HFFc6 (cell line): ENCODE measurements at regions not wholly inside any gene's neighbourhood (a gene's known extent, or its start where the extent isn't known, plus 50 kb on each side); places are given as distances from the start of the nearest gene placed in this dataset.

Source experiments
- DNase-seq: peaks from one replicate; pipeline ENCODE4 v3.0.0-alpha.2; 2018
- H3K27ac Mint-ChIP-seq: 2 replicates; pipeline ENCODE4 v1.8.0; 2020; ENCODE audit warnings: mild to moderate bottlenecking, mixed read lengths
- H3K27me3 Mint-ChIP-seq: 2 replicates; pipeline ENCODE4 v1.8.0; 2021; ENCODE audit warnings: mild to moderate bottlenecking, moderate library complexity, mixed read lengths; ENCODE audit not compliant: insufficient read depth
- H3K36me3 Mint-ChIP-seq: 2 replicates; pipeline ENCODE4 v1.8.0; 2021; ENCODE audit warnings: low read depth, mixed read lengths
- H3K4me1 Mint-ChIP-seq: 2 replicates; pipeline ENCODE4 v1.8.0; 2020; ENCODE audit warnings: low read depth, mixed read lengths
- H3K4me3 Mint-ChIP-seq: 2 replicates; pipeline ENCODE4 v1.8.0; 2020; ENCODE audit warnings: mild to moderate bottlenecking, moderate library complexity, mixed read lengths
- H3K9me3 Mint-ChIP-seq: 2 replicates; pipeline ENCODE4 v1.8.0; 2020; ENCODE audit warnings: mild to moderate bottlenecking, mixed read lengths
- TF ChIP-seq, protein P1 (sequence below): fragments of 200-600 bp; sonication (generic); IDR thresholded peaks from 2 replicates; pipeline ENCODE4 v1.5.0; 2021; ENCODE audit warnings: antibody characterized with exemption, mild to moderate bottlenecking

DNA sequence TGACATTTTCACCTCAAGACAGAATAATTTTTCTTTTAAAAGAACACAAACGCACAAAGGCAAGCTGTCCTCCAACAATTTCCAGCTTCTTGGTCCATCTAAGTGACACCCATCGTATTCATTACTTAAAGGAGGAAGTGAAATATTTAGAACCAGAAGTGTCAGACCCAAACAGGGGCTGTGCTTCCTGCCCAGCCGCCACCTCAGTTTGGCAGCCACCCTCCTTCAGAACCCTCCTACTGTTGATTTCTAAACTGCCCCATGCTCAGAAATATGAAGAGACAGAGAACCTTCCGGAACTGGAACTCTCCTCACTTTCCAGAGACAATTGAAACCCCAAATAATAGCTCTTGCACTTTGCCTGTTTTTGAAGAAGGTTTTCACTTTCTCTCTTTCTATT lies 734.8 kb upstream of the SALL3 start:
- TF ChIP-seq, protein P1, sequence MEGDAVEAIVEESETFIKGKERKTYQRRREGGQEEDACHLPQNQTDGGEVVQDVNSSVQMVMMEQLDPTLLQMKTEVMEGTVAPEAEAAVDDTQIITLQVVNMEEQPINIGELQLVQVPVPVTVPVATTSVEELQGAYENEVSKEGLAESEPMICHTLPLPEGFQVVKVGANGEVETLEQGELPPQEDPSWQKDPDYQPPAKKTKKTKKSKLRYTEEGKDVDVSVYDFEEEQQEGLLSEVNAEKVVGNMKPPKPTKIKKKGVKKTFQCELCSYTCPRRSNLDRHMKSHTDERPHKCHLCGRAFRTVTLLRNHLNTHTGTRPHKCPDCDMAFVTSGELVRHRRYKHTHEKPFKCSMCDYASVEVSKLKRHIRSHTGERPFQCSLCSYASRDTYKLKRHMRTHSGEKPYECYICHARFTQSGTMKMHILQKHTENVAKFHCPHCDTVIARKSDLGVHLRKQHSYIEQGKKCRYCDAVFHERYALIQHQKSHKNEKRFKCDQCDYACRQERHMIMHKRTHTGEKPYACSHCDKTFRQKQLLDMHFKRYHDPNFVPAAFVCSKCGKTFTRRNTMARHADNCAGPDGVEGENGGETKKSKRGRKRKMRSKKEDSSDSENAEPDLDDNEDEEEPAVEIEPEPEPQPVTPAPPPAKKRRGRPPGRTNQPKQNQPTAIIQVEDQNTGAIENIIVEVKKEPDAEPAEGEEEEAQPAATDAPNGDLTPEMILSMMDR, result no peak
- H3K27ac Mint-ChIP-seq, result no peak overlapping the region
- no peak overlapping the region for H3K4me3 Mint-ChIP-seq
- peaks cover 3% of the 10 kb centered on the region for H3K36me3 Mint-ChIP-seq
- DNase-seq, result no peak
- H3K9me3 Mint-ChIP-seq, result peaks cover 71% of the 10 kb centered on the region
- no peaks in the 10 kb centered on the region for H3K4me1 Mint-ChIP-seq
- peaks cover 2% of the 10 kb centered on the region; the same call in 1 of the 2 replicates for H3K27me3 Mint-ChIP-seq

DNA sequence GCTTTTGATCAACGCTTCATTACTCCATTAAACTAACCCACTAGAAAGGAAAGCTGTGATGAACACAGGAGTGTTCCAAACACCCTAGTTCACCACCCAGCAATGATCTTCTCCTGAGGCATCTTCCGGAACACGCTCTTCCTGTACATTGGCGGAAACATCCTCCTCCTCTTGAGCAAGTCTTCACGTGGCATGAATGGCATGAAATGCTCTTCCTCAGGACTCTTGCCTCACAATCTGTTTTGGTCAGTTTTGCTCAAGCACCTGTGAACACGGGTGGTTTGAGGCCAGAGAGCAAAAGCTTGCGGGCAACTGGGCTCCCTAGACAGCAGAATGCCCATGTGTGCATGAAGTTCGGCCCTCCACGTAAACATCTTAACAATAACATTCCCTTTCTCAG lies 734.2 kb upstream of the SALL3 start:
- Mint-ChIP-seq H3K27me3 (peaks cover 2% of the 10 kb centered on the region; the same call in 1 of the 2 replicates), H3K4me1 (no peaks in the 10 kb centered on the region), H3K9me3 (peaks cover 68% of the 10 kb centered on the region), H3K36me3 (peaks cover 3% of the 10 kb centered on the region), H3K27ac (no peak overlapping the region), H3K4me3 (no peak overlapping the region)
- TF ChIP-seq, protein P1, result no peak
- DNase-seq, result no peak

DNA sequence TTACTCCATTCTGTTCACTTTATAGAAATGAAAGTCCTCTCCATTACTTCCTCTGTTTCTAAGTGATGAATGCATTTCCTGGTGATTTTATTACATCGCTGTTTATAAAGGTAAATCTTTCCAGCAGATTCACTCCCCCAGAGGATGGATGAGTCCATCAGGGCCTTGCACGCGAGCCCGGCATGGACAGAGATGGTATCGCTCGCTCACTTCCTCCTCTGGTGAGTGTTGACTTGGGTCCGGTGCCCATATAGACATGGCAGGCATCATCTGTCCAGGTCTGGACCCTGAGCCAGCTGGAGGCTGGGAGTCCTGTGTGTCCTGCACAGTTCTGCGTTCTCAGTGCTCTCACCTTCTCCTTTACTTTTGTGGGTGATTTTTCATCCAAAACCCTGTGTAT lies 733.6 kb upstream of the SALL3 start:
- no peak overlapping the region for H3K27ac Mint-ChIP-seq
- H3K9me3 Mint-ChIP-seq, result peaks cover 68% of the 10 kb centered on the region
- DNase-seq, result no peak
- peaks cover 2% of the 10 kb centered on the region; the same call in 1 of the 2 replicates for H3K27me3 Mint-ChIP-seq
- TF ChIP-seq, protein P1, result no peak
- H3K4me3 Mint-ChIP-seq, result no peak overlapping the region
- no peaks in the 10 kb centered on the region for H3K4me1 Mint-ChIP-seq
- H3K36me3 Mint-ChIP-seq, result no peaks in the 10 kb centered on the region; the same call in 1 of the 2 replicates

DNA sequence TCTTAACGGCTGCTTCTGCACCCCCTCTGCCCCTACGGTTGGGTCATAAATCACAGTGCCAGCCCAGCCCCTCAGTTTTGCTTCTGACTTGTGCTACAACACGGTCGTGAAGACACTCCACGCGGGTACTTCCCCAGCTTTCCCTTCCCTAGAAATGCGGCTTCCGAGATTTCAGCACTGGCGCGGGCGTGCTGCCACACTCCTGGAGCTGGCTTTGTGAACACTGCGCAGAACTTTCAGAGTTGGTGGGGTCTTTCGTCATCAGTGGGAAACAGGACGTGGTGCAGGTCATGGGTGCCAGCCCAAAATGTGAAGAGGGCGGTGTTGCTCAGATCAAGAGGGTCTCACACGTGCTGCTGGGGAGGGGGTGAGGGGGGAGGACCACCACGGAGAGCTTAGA lies 733.0 kb upstream of the SALL3 start:
- TF ChIP-seq, protein P1, result no peak
- Mint-ChIP-seq H3K4me3 (no peak overlapping the region), H3K4me1 (no peaks in the 10 kb centered on the region), H3K36me3 (no peaks in the 10 kb centered on the region; the same call in 1 of the 2 replicates), H3K9me3 (peaks cover 67% of the 10 kb centered on the region), H3K27me3 (peaks cover 2% of the 10 kb centered on the region; the same call in 1 of the 2 replicates), H3K27ac (no peak overlapping the region)
- no peak for DNase-seq

DNA sequence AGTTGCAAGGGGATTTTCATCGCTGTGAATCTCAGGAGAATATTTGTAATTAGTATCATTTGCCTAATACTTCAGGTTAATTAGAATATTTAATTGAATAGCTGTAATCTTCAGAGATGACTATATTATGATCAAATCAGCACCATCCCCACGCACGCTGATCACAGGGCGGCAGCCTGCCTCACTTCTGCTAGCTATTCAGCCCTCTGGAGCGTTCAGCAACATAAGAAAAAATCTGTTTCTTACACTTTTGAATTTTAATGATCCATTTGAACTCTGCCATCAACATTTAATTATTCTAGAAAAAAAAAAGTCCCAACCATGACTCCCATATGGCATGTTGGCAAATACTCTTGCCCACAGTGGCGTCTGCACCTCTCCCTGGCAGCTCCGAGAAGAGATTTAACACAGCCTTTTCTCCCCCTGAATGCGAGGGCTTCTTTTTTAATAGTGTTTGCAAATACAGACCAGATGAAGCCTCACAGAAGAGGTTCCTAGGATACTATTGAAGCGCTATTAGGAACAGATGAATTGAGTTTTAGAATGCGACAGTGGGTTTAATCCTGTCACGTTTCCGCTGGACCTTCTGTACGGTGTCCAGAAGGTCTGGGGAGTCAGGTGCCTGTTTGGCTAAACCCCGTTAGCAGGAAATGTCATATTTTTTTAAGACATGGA lies 731.9 kb upstream of the SALL3 start:
- H3K27me3 Mint-ChIP-seq, result peaks cover 2% of the 10 kb centered on the region; the same call in 1 of the 2 replicates
- peaks cover 68% of the 10 kb centered on the region for H3K9me3 Mint-ChIP-seq
- no peaks in the 10 kb centered on the region; the same call in 1 of the 2 replicates for H3K36me3 Mint-ChIP-seq
- TF ChIP-seq, protein P1, result no peak
- H3K27ac Mint-ChIP-seq, result no peak overlapping the region
- H3K4me1 Mint-ChIP-seq, result no peaks in the 10 kb centered on the region
- no peak overlapping the region for H3K4me3 Mint-ChIP-seq
- no peak for DNase-seq
